Stomach (tissue), 8 donors: ENCODE measurements at regions not wholly inside any gene's neighbourhood (a gene's known extent, or its start where the extent isn't known, plus 50 kb on each side); places are given as distances from the start of the nearest gene placed in this dataset.

Source experiments
- DNase-seq, 2 donors: peaks; one replicate each; pipeline versions ENCODE4 v3.0.0 to v3.0.0-alpha.2; 2013 to 2019
- H3K27ac ChIP-seq, 5 donors: fragments of 200-600 bp in 4 of 5; sonication (generic) in 4 of 5; one replicate each; pipeline ENCODE4 v1.5.1; 2013 to 2019; ENCODE audit warnings: mild to moderate bottlenecking in 1 of 5, moderate library complexity in 1 of 5
- H3K27me3 ChIP-seq, 3 donors: fragments of 200-600 bp; sonication (generic); one replicate each; pipeline ENCODE4 v1.5.1; 2017 to 2019; ENCODE audit warnings: mixed run types in 1 of 3
- H3K36me3 ChIP-seq, 4 donors: fragments of 200-600 bp; sonication (generic); 1 replicate in 3 of 4; 2 replicates in 1 of 4; pipeline ENCODE4 v1.5.1; 2016 to 2019
- H3K4me1 ChIP-seq, 4 donors: fragments of 200-600 bp; sonication (generic); one replicate each; pipeline ENCODE4 v1.5.1; 2016 to 2019
- H3K4me3 ChIP-seq, 4 donors: fragments of 200-600 bp; sonication (generic) in 3 of 4; one replicate each; pipeline ENCODE4 v1.5.1; 2016 to 2019; ENCODE audit warnings: mild to moderate bottlenecking in 1 of 4
- H3K9me3 ChIP-seq, 4 donors: fragments of 200-600 bp; sonication (generic); one replicate each; pipeline ENCODE4 v1.5.1; 2016 to 2019
- EP300 ChIP-seq: sonication (generic); formaldehyde crosslinking; IDR thresholded peaks from one replicate; pipeline ENCODE4 v1.6.1; 2017; ENCODE audit warnings: antibody characterized with exemption
- POLR2A ChIP-seq, 4 donors: fragments of 450-650 bp; IDR thresholded peaks; one replicate each; pipeline ENCODE4 v1.6.1; 2016; ENCODE audit warnings: antibody characterized with exemption in 4 of 4, control low read depth in 2 of 4, mild to moderate bottlenecking in 1 of 4, moderate library complexity in 1 of 4
- POLR2AphosphoS5 ChIP-seq, 3 donors: sonication (generic); formaldehyde crosslinking; IDR thresholded peaks; one replicate each; pipeline ENCODE4 v1.6.1; 2016; ENCODE audit warnings: antibody characterized with exemption in 3 of 3
- WGBS, 5 donors: extraction: QIAGEN DNeasy Blood & Tissue Kit in 3 of 5; methylation state at CpG; one replicate each; pipeline versions ENCODE4 v1.1.5 to v1.1.7; 2013 to 2018; 5-methylcytosine and 5-hydroxymethylcytosine counted together
- intact Hi-C: fragments of 100-400 bp; cut with DNase I; formaldehyde crosslinking; loops from one replicate; pipeline ENCODE4 v1.15.1; 2023; ENCODE audit warnings: low total_unique reads
- TF ChIP-seq, protein P1 (sequence below), 7 experiments: fragments of 450-650 bp in 4 of 7; fragments of 200-600 bp in 3 of 7; sonication (generic) in 3 of 7; IDR thresholded peaks; one replicate each; pipeline ENCODE4 v1.5.1; 2016 to 2019; ENCODE audit warnings: antibody characterized with exemption in 7 of 7, control low read depth in 2 of 7, mild to moderate bottlenecking in 1 of 7
- donor health status: healthy with polysubstance abuse.
- donor health status: Bipolar disorder and iron deficiency.
- donor health status: healthy.

DNA sequence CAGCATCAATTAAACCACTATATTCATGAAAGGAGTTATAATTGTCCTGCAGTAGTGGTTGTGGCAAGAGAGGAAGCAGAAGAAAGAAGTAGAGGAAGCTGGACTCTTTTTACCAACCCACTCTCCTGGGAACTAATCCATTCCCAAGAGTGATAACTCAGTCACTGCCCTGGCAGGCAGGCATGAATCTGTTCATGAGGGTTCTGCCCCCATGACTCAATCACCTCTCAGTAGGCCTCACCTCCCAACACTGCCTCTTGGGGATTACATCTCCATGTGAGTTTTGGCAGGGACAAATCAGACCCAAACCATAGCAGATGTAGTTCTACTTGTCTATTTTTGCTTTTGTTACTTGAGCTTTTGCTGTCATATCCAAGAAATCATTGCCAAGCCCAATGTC, 232.7 kb upstream of the MAP2 start:
- H3K4me1 ChIP-seq, result no peaks in the 10 kb centered on the region
- intact Hi-C loops, result no loop called here
- no peaks in the 10 kb centered on the region for H3K9me3 ChIP-seq
- H3K36me3 ChIP-seq, result no peaks in the 10 kb centered on the region
- TF ChIP-seq POLR2A (IDR thresholded peaks at IDR 0.05) (no peak), EP300 (no peak), POLR2AphosphoS5 (IDR thresholded peaks at IDR 0.05) (no peak)
- TF ChIP-seq, protein P1, sequence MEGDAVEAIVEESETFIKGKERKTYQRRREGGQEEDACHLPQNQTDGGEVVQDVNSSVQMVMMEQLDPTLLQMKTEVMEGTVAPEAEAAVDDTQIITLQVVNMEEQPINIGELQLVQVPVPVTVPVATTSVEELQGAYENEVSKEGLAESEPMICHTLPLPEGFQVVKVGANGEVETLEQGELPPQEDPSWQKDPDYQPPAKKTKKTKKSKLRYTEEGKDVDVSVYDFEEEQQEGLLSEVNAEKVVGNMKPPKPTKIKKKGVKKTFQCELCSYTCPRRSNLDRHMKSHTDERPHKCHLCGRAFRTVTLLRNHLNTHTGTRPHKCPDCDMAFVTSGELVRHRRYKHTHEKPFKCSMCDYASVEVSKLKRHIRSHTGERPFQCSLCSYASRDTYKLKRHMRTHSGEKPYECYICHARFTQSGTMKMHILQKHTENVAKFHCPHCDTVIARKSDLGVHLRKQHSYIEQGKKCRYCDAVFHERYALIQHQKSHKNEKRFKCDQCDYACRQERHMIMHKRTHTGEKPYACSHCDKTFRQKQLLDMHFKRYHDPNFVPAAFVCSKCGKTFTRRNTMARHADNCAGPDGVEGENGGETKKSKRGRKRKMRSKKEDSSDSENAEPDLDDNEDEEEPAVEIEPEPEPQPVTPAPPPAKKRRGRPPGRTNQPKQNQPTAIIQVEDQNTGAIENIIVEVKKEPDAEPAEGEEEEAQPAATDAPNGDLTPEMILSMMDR (IDR thresholded peaks at IDR 0.05), result no peak
- H3K4me3 ChIP-seq, result no peak overlapping the region
- H3K27me3 ChIP-seq, result no peaks in the 10 kb centered on the region
- no peak overlapping the region for H3K27ac ChIP-seq
- DNase-seq, result no peak

GRCh38 chr2:209194717-209195116, 229.1 kb upstream of the MAP2 start:
- 54 to 67% (median 57%) methylated on average over 2 of the region's 2 CpGs for WGBS, 5 donors
- intact Hi-C loops, result no loop called here
- TF ChIP-seq EP300 (no peak), POLR2AphosphoS5 (IDR thresholded peaks at IDR 0.05) (no peak), POLR2A (IDR thresholded peaks at IDR 0.05) (no peak)
- TF ChIP-seq, protein P1 (IDR thresholded peaks at IDR 0.05), result no peak

GRCh38 chr2:209208211-209208610, 215.6 kb upstream of the MAP2 start:
- 21 to 36% (median 27%) methylated on average over 9 of the region's 9 CpGs for WGBS, 5 donors
- H3K27ac ChIP-seq, result no peak overlapping the region
- peak in 1 of 2 donors; percentile 42 for DNase-seq
- no peaks in the 10 kb centered on the region for H3K4me1 ChIP-seq
- no peaks in the 10 kb centered on the region for H3K9me3 ChIP-seq
- H3K27me3 ChIP-seq, result no peaks in the 10 kb centered on the region
- H3K36me3 ChIP-seq, result no peaks in the 10 kb centered on the region
- intact Hi-C loops, result no loop called here
- H3K4me3 ChIP-seq, result peak overlapping the region in 1 of 4 donors; percentile 32
- TF ChIP-seq, protein P1 (IDR thresholded peaks at IDR 0.05), result peak in 2 of 7 experiments; percentile 34 to 37
- TF ChIP-seq POLR2AphosphoS5 (IDR thresholded peaks at IDR 0.05) (no peak), POLR2A (IDR thresholded peaks at IDR 0.05) (no peak), EP300 (no peak)

More at GRCh38 chr2:209194717-209195116, 229.1 kb upstream of the MAP2 start:
- Histone ChIP-seq H3K27me3 (no peaks in the 10 kb centered on the region), H3K4me3 (no peak overlapping the region), H3K27ac (no peak overlapping the region), H3K9me3 (peaks cover 0 to 7% (median 0%) of the 10 kb centered on the region in 4 donors), H3K4me1 (no peaks in the 10 kb centered on the region), H3K36me3 (no peaks in the 10 kb centered on the region)
- no peak for DNase-seq

DNA sequence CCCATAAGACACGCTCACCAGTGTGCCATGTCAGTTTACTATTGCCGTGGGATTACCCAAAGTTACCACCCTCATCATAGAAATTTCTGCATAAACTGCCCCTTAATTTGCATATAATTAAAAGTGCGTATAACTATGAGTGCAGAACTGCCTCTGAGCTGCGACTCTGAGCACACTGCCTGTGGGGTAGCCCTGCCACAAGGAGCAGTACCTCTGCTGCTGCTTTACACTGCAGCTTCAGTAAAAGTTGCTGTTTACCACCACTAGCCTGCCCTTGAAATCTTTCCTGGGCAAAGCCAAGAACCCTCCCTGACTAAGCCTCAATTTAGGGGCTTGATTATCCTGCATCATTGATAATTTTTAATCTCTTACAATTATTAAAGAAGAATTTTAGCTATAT, 213.9 kb upstream of the MAP2 start:
- Histone ChIP-seq H3K4me1 (no peaks in the 10 kb centered on the region), H3K27ac (no peak overlapping the region), H3K9me3 (no peaks in the 10 kb centered on the region), H3K4me3 (no peak overlapping the region), H3K27me3 (no peaks in the 10 kb centered on the region), H3K36me3 (no peaks in the 10 kb centered on the region)
- DNase-seq, result no peak
- intact Hi-C loops, result no loop called here
- TF ChIP-seq, protein P1 (IDR thresholded peaks at IDR 0.05), result no peak
- TF ChIP-seq POLR2AphosphoS5 (IDR thresholded peaks at IDR 0.05), result no peak
- TF ChIP-seq POLR2A (IDR thresholded peaks at IDR 0.05), result no peak
- TF ChIP-seq EP300, result no peak
- 66 to 96% (median 86%) methylated on average over 3 to 4 of the region's 4 CpGs for WGBS, 5 donors
